Stimulated activated naive CD8-positive, alpha-beta T cell treated with anti-CD3 and anti-CD28 coated beads, Interleukin-15, amount 100 ng/mL, for 72 hours (primary cell): ENCODE measurements at regions not wholly inside any gene's neighbourhood (a gene's known extent, or its start where the extent isn't known, plus 50 kb on each side); places are given as distances from the start of the nearest gene placed in this dataset.

ENCODE experiments used
- ATAC-seq: fragments of 150-1000 bp; cut with Tn5 transposase; 2 replicates; pipeline ENCODE4 v1.10.0; 2021; ENCODE audit warnings: mild to moderate bottlenecking, moderate library complexity
- DNase-seq, 2 donors: peaks; one replicate each; pipeline ENCODE4 v3.0.0; 2021 to 2022
- H3K27ac Mint-ChIP-seq, 2 donors: one replicate each; pipeline ENCODE4 v1.8.0; 2022; ENCODE audit warnings: mild to moderate bottlenecking in 2 of 2, mixed read lengths in 2 of 2, moderate library complexity in 2 of 2
- H3K27me3 Mint-ChIP-seq: one replicate; pipeline ENCODE4 v1.8.0; 2022; ENCODE audit warnings: mixed read lengths
- H3K4me1 Mint-ChIP-seq: one replicate; pipeline ENCODE4 v1.8.0; 2022; ENCODE audit warnings: mild to moderate bottlenecking, mixed read lengths
- H3K4me3 Mint-ChIP-seq, 2 donors: one replicate each; pipeline ENCODE4 v1.8.0; 2022; ENCODE audit warnings: mild to moderate bottlenecking in 2 of 2, mixed read lengths in 2 of 2, moderate library complexity in 1 of 2
- H3K9me3 Mint-ChIP-seq, 2 donors: one replicate each; pipeline ENCODE4 v1.8.0; 2022; ENCODE audit warnings: mixed read lengths in 2 of 2

GRCh38 chr12:53803194-53803593, 51.4 kb upstream of the CISTR start:
- DNase-seq (no peak), ATAC-seq (no peak)
- no peaks in the 10 kb centered on the region for H3K9me3 Mint-ChIP-seq
- H3K4me1 Mint-ChIP-seq: no peaks in the 10 kb centered on the region
- no peak overlapping the region for H3K27ac Mint-ChIP-seq
- H3K27me3 Mint-ChIP-seq: peaks cover 58% of the 10 kb centered on the region
- H3K4me3 Mint-ChIP-seq: no peak overlapping the region

GRCh38 chr12:53803703-53804102, 51.9 kb upstream of the CISTR start:
- ATAC-seq (no peak), DNase-seq (no peak)
- Mint-ChIP-seq H3K4me1 (no peaks in the 10 kb centered on the region), H3K9me3 (no peaks in the 10 kb centered on the region), H3K4me3 (no peak overlapping the region), H3K27me3 (peaks cover 53% of the 10 kb centered on the region), H3K27ac (no peak overlapping the region)

GRCh38 chr12:53804429-53804828, 52.6 kb upstream of the CISTR start:
- H3K27ac Mint-ChIP-seq: no peak overlapping the region
- H3K27me3 Mint-ChIP-seq: peaks cover 46% of the 10 kb centered on the region
- no peaks in the 10 kb centered on the region for H3K9me3 Mint-ChIP-seq
- DNase-seq (no peak), ATAC-seq (no peak)
- no peaks in the 10 kb centered on the region for H3K4me1 Mint-ChIP-seq
- H3K4me3 Mint-ChIP-seq: no peak overlapping the region

- peaks cover 45% of the 10 kb centered on the region for H3K27me3 Mint-ChIP-seq
- no peak overlapping the region for H3K27ac Mint-ChIP-seq
- no peak for ATAC-seq
- no peaks in the 10 kb centered on the region for H3K4me1 Mint-ChIP-seq
- DNase-seq: no peak
- H3K9me3 Mint-ChIP-seq: no peaks in the 10 kb centered on the region
- H3K4me3 Mint-ChIP-seq: no peak overlapping the region
Measured at GRCh38 chr12:53805067-53805466, 53.3 kb upstream of the CISTR start.

- Mint-ChIP-seq H3K27ac (no peak overlapping the region), H3K4me1 (no peaks in the 10 kb centered on the region), H3K4me3 (no peak overlapping the region), H3K27me3 (peaks cover 42% of the 10 kb centered on the region), H3K9me3 (no peaks in the 10 kb centered on the region)
- ATAC-seq: no peak
- DNase-seq: no peak
Measured at GRCh38 chr12:53805791-53806190, 54.0 kb upstream of the CISTR start.

- DNase-seq (no peak), ATAC-seq (no peak)
- no peaks in the 10 kb centered on the region for H3K4me1 Mint-ChIP-seq
- peaks cover 35% of the 10 kb centered on the region for H3K27me3 Mint-ChIP-seq
- H3K27ac Mint-ChIP-seq: no peak overlapping the region
- no peak overlapping the region for H3K4me3 Mint-ChIP-seq
- H3K9me3 Mint-ChIP-seq: no peaks in the 10 kb centered on the region
Measured at GRCh38 chr12:53806721-53807120, 54.9 kb upstream of the CISTR start.

GRCh38 chr12:53807322-53807860, 55.6 kb upstream of the CISTR start:
- H3K4me3 Mint-ChIP-seq: no peak overlapping the region
- DNase-seq: no peak
- no peaks in the 10 kb centered on the region for H3K9me3 Mint-ChIP-seq
- no peak overlapping the region for H3K27ac Mint-ChIP-seq
- peaks cover 32% of the 10 kb centered on the region for H3K27me3 Mint-ChIP-seq
- H3K4me1 Mint-ChIP-seq: no peaks in the 10 kb centered on the region
- no peak for ATAC-seq

GRCh38 chr12:53808023-53808705, 56.4 kb upstream of the CISTR start:
- no peak for ATAC-seq
- Mint-ChIP-seq H3K9me3 (no peaks in the 10 kb centered on the region), H3K27ac (no peak overlapping the region), H3K4me1 (no peaks in the 10 kb centered on the region), H3K27me3 (peaks cover 24% of the 10 kb centered on the region), H3K4me3 (no peak overlapping the region)
- DNase-seq: no peak

GRCh38 chr12:53809005-53809404, 57.2 kb upstream of the CISTR start:
- DNase-seq (no peak), ATAC-seq (no peak)
- Mint-ChIP-seq H3K27me3 (peaks cover 18% of the 10 kb centered on the region), H3K4me1 (no peaks in the 10 kb centered on the region), H3K4me3 (no peak overlapping the region), H3K9me3 (no peaks in the 10 kb centered on the region), H3K27ac (no peak overlapping the region)

- DNase-seq: no peak
- ATAC-seq: no peak
- peaks cover 8% of the 10 kb centered on the region for H3K27me3 Mint-ChIP-seq
- no peak overlapping the region for H3K27ac Mint-ChIP-seq
- H3K9me3 Mint-ChIP-seq: no peaks in the 10 kb centered on the region
- H3K4me3 Mint-ChIP-seq: no peak overlapping the region
- H3K4me1 Mint-ChIP-seq: no peaks in the 10 kb centered on the region
Measured at GRCh38 chr12:53810950-53811349, 59.2 kb upstream of the CISTR start.

GRCh38 chr12:53811606-53812005, 59.8 kb upstream of the CISTR start:
- Mint-ChIP-seq H3K4me1 (no peaks in the 10 kb centered on the region), H3K9me3 (no peaks in the 10 kb centered on the region), H3K27ac (no peak overlapping the region), H3K27me3 (peaks cover 7% of the 10 kb centered on the region), H3K4me3 (no peak overlapping the region)
- ATAC-seq: no peak
- DNase-seq: no peak

GRCh38 chr12:53816360-53817020, 64.7 kb upstream of the CISTR start:
- Mint-ChIP-seq H3K27me3 (peaks cover 51% of the 10 kb centered on the region), H3K4me3 (no peak overlapping the region), H3K27ac (no peak overlapping the region), H3K9me3 (no peaks in the 10 kb centered on the region), H3K4me1 (no peaks in the 10 kb centered on the region)
- DNase-seq (no peak), ATAC-seq (no peak)

GRCh38 chr12:53817021-53817389, 65.2 kb upstream of the CISTR start:
- Mint-ChIP-seq H3K27me3 (peaks cover 56% of the 10 kb centered on the region), H3K4me1 (no peaks in the 10 kb centered on the region), H3K27ac (no peak overlapping the region), H3K4me3 (no peak overlapping the region), H3K9me3 (no peaks in the 10 kb centered on the region)
- ATAC-seq: no peak
- no peak for DNase-seq

- no peak overlapping the region for H3K27ac Mint-ChIP-seq
- peaks cover 75% of the 10 kb centered on the region for H3K27me3 Mint-ChIP-seq
- DNase-seq: no peak
- H3K9me3 Mint-ChIP-seq: no peaks in the 10 kb centered on the region
- H3K4me3 Mint-ChIP-seq: no peak overlapping the region
- H3K4me1 Mint-ChIP-seq: no peaks in the 10 kb centered on the region
- no peak for ATAC-seq
Measured at GRCh38 chr12:53820514-53821306, 68.9 kb upstream of the CISTR start.

GRCh38 chr12:53824001-53824712, 72.4 kb upstream of the CISTR start:
- Mint-ChIP-seq H3K27me3 (peaks cover 66% of the 10 kb centered on the region), H3K4me1 (no peaks in the 10 kb centered on the region), H3K9me3 (no peaks in the 10 kb centered on the region), H3K4me3 (no peak overlapping the region), H3K27ac (no peak overlapping the region)
- no peak for ATAC-seq
- no peak for DNase-seq
